Large intestine (tissue), 3 donors: ENCODE measurements at regions not wholly inside any gene's neighbourhood (a gene's known extent, or its start where the extent isn't known, plus 50 kb on each side); places are given as distances from the start of the nearest gene placed in this dataset.

Experiments
- DNase-seq, 2 donors: peaks; one replicate each; pipeline versions ENCODE4 v3.0.0 to v3.0.0-alpha.2; 2013
- H3K27ac ChIP-seq: one replicate; pipeline ENCODE4 v1.5.1; 2013; ENCODE audit warnings: low read length
- H3K27me3 ChIP-seq: 2 replicates; pipeline ENCODE4 v1.6.1; 2013; ENCODE audit warnings: low read length; ENCODE audit not compliant: control insufficient read depth, insufficient read depth
- H3K36me3 ChIP-seq: 2 replicates; pipeline ENCODE4 v1.6.1; 2013; ENCODE audit warnings: low read length; ENCODE audit not compliant: control insufficient read depth, insufficient read depth
- H3K4me1 ChIP-seq: one replicate; pipeline ENCODE4 v1.6.1; 2013; ENCODE audit warnings: low read length; ENCODE audit not compliant: control insufficient read depth, insufficient read depth
- H3K4me3 ChIP-seq: one replicate; pipeline ENCODE4 v1.5.1; 2013; ENCODE audit warnings: low read length
- H3K9me3 ChIP-seq: one replicate; pipeline ENCODE4 v1.6.1; 2013; ENCODE audit warnings: mild to moderate bottlenecking, low read depth, low read length, moderate library complexity; ENCODE audit not compliant: control insufficient read depth
- WGBS: methylation state at CpG from one replicate; pipeline ENCODE4 v1.1.5; 2013; ENCODE audit warnings: low lambda C conversion rate; ENCODE audit not compliant: insufficient coverage; 5-methylcytosine and 5-hydroxymethylcytosine counted together

GRCh38 chr5:107219993-107220392 lies 450.7 kb downstream of the EFNA5 start:
- H3K27me3 ChIP-seq = no peaks in the 10 kb centered on the region
- no peaks in the 10 kb centered on the region for H3K4me1 ChIP-seq
- H3K9me3 ChIP-seq = no peaks in the 10 kb centered on the region
- no peak overlapping the region for H3K4me3 ChIP-seq
- DNase-seq = no peak
- H3K27ac ChIP-seq = no peak overlapping the region
- H3K36me3 ChIP-seq = no peaks in the 10 kb centered on the region
- 86% methylated on average over 1 of the region's 1 CpG for WGBS

- WGBS = no CpG with 5 or more reads among the region's 1 CpG
- H3K9me3 ChIP-seq = no peaks in the 10 kb centered on the region
- H3K36me3 ChIP-seq = no peaks in the 10 kb centered on the region
- no peak overlapping the region for H3K27ac ChIP-seq
- no peak for DNase-seq
- no peaks in the 10 kb centered on the region for H3K27me3 ChIP-seq
- H3K4me3 ChIP-seq = no peak overlapping the region
- H3K4me1 ChIP-seq = no peaks in the 10 kb centered on the region
Observed at GRCh38 chr5:107218457-107219193, 452.1 kb downstream of the EFNA5 start.

DNA sequence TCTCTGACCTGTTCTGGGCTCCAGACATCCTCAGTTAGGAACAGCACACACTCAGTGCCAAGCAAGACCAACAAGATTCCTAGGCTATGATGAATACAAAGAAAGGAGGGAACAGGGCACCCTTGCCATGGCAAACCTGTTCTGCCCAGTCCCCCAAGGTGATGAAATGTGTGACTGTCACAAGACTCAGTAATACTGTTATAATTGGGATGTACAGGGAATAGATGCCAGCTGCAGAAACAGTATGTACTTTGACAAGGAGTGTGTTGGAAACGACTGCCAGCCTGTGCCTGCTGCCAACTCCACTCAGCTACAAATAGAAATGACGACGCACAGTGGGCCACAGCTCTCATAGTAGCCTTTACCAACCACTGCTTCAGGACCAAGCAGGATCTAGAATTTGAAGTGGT lies 453.0 kb downstream of the EFNA5 start:
- H3K36me3 ChIP-seq = no peaks in the 10 kb centered on the region
- no peak overlapping the region for H3K27ac ChIP-seq
- no peak for DNase-seq
- H3K27me3 ChIP-seq = no peaks in the 10 kb centered on the region
- no peak overlapping the region for H3K4me3 ChIP-seq
- H3K4me1 ChIP-seq = no peaks in the 10 kb centered on the region
- no peaks in the 10 kb centered on the region for H3K9me3 ChIP-seq
- no CpG with 5 or more reads among the region's 3 CpGs for WGBS

DNA sequence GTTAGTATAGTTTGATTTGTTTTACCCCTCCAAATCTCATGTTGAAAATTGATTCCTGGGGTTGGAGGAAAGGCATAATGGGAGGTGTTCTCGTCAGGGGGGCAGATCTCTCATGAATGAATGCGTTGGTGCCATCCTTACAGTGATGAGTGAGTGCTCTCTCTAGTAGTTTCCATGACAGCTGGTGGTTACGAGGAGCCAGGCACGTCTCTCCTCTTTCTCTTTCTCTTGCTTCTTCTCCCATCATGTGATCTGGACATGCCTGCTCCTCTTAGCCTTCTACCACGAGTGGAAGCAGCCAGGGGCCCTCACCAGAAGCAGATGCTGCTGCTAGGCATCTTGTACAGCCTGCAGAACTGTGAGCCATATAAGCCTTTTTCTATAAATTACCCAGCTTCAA lies 454.1 kb downstream of the EFNA5 start:
- no peaks in the 10 kb centered on the region for H3K4me1 ChIP-seq
- no peak overlapping the region for H3K27ac ChIP-seq
- WGBS = 100% methylated on average over 2 of the region's 5 CpGs
- DNase-seq = no peak
- H3K4me3 ChIP-seq = no peak overlapping the region
- no peaks in the 10 kb centered on the region for H3K9me3 ChIP-seq
- no peaks in the 10 kb centered on the region for H3K36me3 ChIP-seq
- H3K27me3 ChIP-seq = no peaks in the 10 kb centered on the region

- Histone ChIP-seq H3K9me3 (no peaks in the 10 kb centered on the region), H3K27ac (no peak overlapping the region), H3K4me3 (no peak overlapping the region), H3K27me3 (no peaks in the 10 kb centered on the region), H3K4me1 (no peaks in the 10 kb centered on the region), H3K36me3 (no peaks in the 10 kb centered on the region)
- WGBS = 56% methylated on average over 2 of the region's 2 CpGs
- DNase-seq = no peak
Observed at GRCh38 chr5:107215611-107216010, 455.1 kb downstream of the EFNA5 start.

- H3K4me3 ChIP-seq = no peak overlapping the region
- no peak overlapping the region for H3K27ac ChIP-seq
- DNase-seq = no peak
- H3K4me1 ChIP-seq = no peaks in the 10 kb centered on the region
- no peaks in the 10 kb centered on the region for H3K36me3 ChIP-seq
- no CpG with 5 or more reads among the region's 3 CpGs for WGBS
- H3K27me3 ChIP-seq = no peaks in the 10 kb centered on the region
- no peaks in the 10 kb centered on the region for H3K9me3 ChIP-seq
Observed at GRCh38 chr5:107213025-107213424, 457.7 kb downstream of the EFNA5 start.

GRCh38 chr5:107211630-107212029 lies 459.1 kb downstream of the EFNA5 start:
- H3K4me3 ChIP-seq = no peak overlapping the region

GRCh38 chr5:107208867-107209266 lies 461.9 kb downstream of the EFNA5 start:
- Histone ChIP-seq H3K36me3 (no peaks in the 10 kb centered on the region), H3K9me3 (no peaks in the 10 kb centered on the region), H3K4me1 (no peaks in the 10 kb centered on the region), H3K27me3 (no peaks in the 10 kb centered on the region), H3K27ac (no peak overlapping the region), H3K4me3 (no peak overlapping the region)
- DNase-seq = no peak
- WGBS = no CpG with 5 or more reads among the region's 3 CpGs

More at GRCh38 chr5:107211630-107212029, 459.1 kb downstream of the EFNA5 start:
- Histone ChIP-seq H3K36me3 (no peaks in the 10 kb centered on the region), H3K27me3 (no peaks in the 10 kb centered on the region), H3K9me3 (no peaks in the 10 kb centered on the region), H3K27ac (no peak overlapping the region), H3K4me1 (no peaks in the 10 kb centered on the region)
- DNase-seq = no peak
- WGBS = 100% methylated on average over 1 of the region's 3 CpGs

DNA sequence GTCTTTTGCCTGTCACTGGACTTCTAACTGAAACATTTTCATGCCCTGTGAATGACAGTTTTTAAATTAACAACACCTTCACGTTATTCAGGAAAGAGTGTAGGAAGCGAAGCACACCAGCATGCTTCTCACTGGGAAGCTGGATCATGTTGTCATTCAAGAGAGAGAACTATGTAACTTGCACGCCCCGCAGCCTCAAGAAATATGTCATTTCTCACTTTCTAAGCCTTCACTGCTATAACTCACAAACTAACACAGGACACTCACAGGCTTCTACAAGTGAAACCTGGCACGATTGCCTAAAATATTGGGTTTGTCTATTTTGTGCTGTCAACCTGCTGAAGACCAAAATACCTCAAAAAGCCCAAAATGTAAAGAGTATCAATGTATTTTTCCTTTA lies 466.3 kb downstream of the EFNA5 start:
- H3K9me3 ChIP-seq = no peaks in the 10 kb centered on the region
- no peak overlapping the region for H3K4me3 ChIP-seq
- no peaks in the 10 kb centered on the region for H3K27me3 ChIP-seq
- WGBS = no CpG with 5 or more reads among the region's 5 CpGs
- no peaks in the 10 kb centered on the region for H3K4me1 ChIP-seq
- H3K27ac ChIP-seq = no peak overlapping the region
- H3K36me3 ChIP-seq = no peaks in the 10 kb centered on the region
- DNase-seq = no peak

GRCh38 chr5:107203243-107203642 lies 467.5 kb downstream of the EFNA5 start:
- no peaks in the 10 kb centered on the region for H3K4me1 ChIP-seq
- DNase-seq = no peak
- no peaks in the 10 kb centered on the region for H3K9me3 ChIP-seq
- H3K27me3 ChIP-seq = no peaks in the 10 kb centered on the region
- 96% methylated on average over 4 of the region's 4 CpGs for WGBS
- no peaks in the 10 kb centered on the region for H3K36me3 ChIP-seq
- H3K27ac ChIP-seq = no peak overlapping the region
- no peak overlapping the region for H3K4me3 ChIP-seq

DNA sequence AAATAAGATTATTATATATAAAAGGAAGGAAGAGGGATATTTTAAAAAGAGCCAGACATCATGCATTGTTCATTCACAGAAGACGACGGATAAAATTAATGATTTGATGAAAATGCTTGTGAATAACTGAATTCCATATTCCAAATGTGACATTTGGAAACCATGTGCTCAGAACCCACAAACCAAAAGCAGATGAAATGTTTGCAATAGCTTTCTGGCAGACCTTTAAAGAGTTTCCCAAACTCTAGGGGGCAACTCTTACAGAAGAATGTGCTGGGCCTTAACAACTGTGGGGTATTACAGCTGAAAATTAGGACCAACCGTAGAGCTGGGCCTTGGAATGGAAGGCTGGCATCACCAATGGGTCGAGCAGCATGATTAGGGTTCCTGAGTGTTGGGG lies 471.0 kb downstream of the EFNA5 start:
- no peaks in the 10 kb centered on the region for H3K9me3 ChIP-seq
- DNase-seq = no peak
- H3K27ac ChIP-seq = no peak overlapping the region
- no CpG with 5 or more reads among the region's 4 CpGs for WGBS
- H3K36me3 ChIP-seq = no peaks in the 10 kb centered on the region
- H3K4me1 ChIP-seq = no peaks in the 10 kb centered on the region
- no peak overlapping the region for H3K4me3 ChIP-seq
- H3K27me3 ChIP-seq = no peaks in the 10 kb centered on the region
